ENCODE measurements at regions not wholly inside any gene's neighbourhood (a gene's known extent, or its start where the extent isn't known, plus 50 kb on each side); places are given as distances from the start of the nearest gene placed in this dataset.

DNA sequence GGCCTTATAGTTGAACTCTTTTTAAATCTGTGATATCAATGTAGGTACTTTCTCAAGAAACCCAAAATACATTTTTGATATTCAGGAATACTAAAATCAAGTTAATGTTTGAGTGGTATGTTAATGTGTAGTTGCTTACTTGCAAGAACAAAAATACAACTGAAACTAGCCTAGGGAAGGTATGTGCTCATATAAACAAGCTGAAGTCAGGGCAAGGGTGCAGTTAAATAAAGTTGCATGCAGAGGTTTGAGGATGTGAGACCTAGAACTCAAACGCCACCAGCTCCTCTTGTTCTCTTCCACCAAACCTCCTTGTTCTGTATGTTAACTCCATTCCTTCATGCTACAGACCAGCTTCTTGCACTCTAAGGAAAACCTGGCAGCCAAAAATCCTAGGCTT, 388.3 kb upstream of the SMIM21 start:
- ChIA-PET CTCF (no interaction called here), POLR2A (no interaction called here)
- Histone ChIP-seq H3K9me3 (ENCODE audit: control extremely low read depth in 1 of 5, control insufficient read depth in 4 of 5, insufficient read depth in 2 of 5, low read depth in 1 of 5, low read length in 4 of 5) (peaks cover 0 to 2% (median 0%) of the 10 kb centered on the region in 5 experiments), H3K27me3 (replicated peaks in 2 of 5; ENCODE audit: control insufficient read depth in 4 of 5, insufficient read depth in 5 of 5, low read length in 4 of 5) (no peaks in the 10 kb centered on the region), H3K36me3 (ENCODE audit: control insufficient read depth in 4 of 4, insufficient read depth in 4 of 4, low read length in 3 of 4) (no peaks in the 10 kb centered on the region), H3K27ac (ENCODE audit: insufficient read depth in 1 of 2, low read depth in 1 of 2, low read length in 2 of 2, poor library complexity in 1 of 2, severe bottlenecking in 2 of 2) (no peak overlapping the region), H3K4me1 (ENCODE audit: control extremely low read depth in 1 of 4, control insufficient read depth in 4 of 4, insufficient read depth in 4 of 4, low read length in 3 of 4) (no peaks in the 10 kb centered on the region), H3K4me3 (ENCODE audit: control insufficient read depth in 1 of 7, extremely low read depth in 1 of 7, insufficient read depth in 4 of 7, low read depth in 2 of 7, low read length in 6 of 7) (no peak overlapping the region)
- DNase-seq, result no peak
- whole genome bisulfite sequencing (ENCODE audit: insufficient coverage), result no CpG with 5 or more reads among the region's 1 CpG

DNA sequence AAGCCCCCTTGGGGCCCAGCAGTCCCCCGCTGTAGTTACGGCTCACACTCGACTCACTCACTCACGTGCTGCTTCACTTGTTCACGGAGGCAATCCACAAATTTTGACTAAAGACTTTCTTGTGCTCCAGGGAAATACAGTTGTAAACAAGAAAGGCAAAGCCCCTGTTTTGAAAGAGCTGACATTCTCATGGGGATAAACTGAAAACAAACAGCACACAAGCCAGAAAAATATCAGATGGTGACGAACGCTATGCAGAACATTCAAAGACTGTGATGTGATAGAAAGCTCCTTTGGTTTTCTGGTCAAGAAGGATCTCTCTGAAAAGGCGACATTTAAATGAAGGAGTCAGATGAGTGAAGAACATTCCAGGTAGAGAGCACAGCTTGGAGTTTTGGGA, 385.3 kb upstream of the SMIM21 start:
- CTCF ChIA-PET, result no interaction called here
- Histone ChIP-seq H3K27me3 (replicated peaks in 2 of 5; ENCODE audit: control insufficient read depth in 4 of 5, insufficient read depth in 5 of 5, low read length in 4 of 5) (peaks cover 0 to 6% (median 0%) of the 10 kb centered on the region in 5 experiments), H3K4me1 (ENCODE audit: control extremely low read depth in 1 of 4, control insufficient read depth in 4 of 4, insufficient read depth in 4 of 4, low read length in 3 of 4) (no peaks in the 10 kb centered on the region), H3K36me3 (ENCODE audit: control insufficient read depth in 4 of 4, insufficient read depth in 4 of 4, low read length in 3 of 4) (no peaks in the 10 kb centered on the region), H3K9me3 (ENCODE audit: control extremely low read depth in 1 of 5, control insufficient read depth in 4 of 5, insufficient read depth in 2 of 5, low read depth in 1 of 5, low read length in 4 of 5) (peaks cover 0 to 2% (median 0%) of the 10 kb centered on the region in 5 experiments), H3K4me3 (ENCODE audit: control insufficient read depth in 1 of 7, extremely low read depth in 1 of 7, insufficient read depth in 4 of 7, low read depth in 2 of 7, low read length in 6 of 7) (no peak overlapping the region), H3K27ac (ENCODE audit: insufficient read depth in 1 of 2, low read depth in 1 of 2, low read length in 2 of 2, poor library complexity in 1 of 2, severe bottlenecking in 2 of 2) (no peak overlapping the region)
- POLR2A ChIA-PET, result no interaction called here
- WGBS (ENCODE audit: insufficient coverage), result 90% methylated on average over 8 of the region's 8 CpGs
- DNase-seq, result no peak

DNA sequence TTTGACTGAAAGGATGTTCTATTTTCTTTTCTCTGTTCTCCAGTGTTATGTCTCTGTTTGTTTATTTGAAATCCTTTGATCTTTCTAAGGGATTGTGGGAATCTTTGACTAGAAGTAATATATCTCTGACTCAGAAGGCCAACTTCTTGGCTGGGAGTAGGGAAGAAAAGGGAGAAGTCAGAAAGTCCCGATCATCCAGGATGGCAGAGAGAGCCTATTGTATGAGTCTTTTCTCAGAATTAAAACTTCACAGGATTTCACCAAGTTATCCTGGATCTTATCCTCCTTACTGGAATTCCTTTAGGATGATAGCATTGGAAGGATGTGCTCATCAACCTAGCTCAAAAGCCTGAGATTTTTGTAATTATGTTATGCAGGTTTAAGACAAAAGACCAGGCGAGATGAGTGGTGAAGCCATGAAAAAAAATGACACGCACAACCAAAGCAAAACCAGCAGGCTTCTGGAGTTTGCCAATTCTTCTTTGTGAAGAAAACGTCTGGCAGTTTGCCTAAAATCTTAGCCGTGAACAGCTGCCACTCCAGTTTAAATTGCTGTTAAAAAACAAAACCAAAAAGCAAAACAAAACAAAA, 383.6 kb upstream of the SMIM21 start:
- Histone ChIP-seq H3K36me3 (ENCODE audit: control insufficient read depth in 4 of 4, insufficient read depth in 4 of 4, low read length in 3 of 4) (no peaks in the 10 kb centered on the region), H3K9me3 (ENCODE audit: control extremely low read depth in 1 of 5, control insufficient read depth in 4 of 5, insufficient read depth in 2 of 5, low read depth in 1 of 5, low read length in 4 of 5) (peaks cover 0 to under 1% (median 0%) of the 10 kb centered on the region in 5 experiments), H3K27ac (ENCODE audit: insufficient read depth in 1 of 2, low read depth in 1 of 2, low read length in 2 of 2, poor library complexity in 1 of 2, severe bottlenecking in 2 of 2) (no peak overlapping the region), H3K27me3 (replicated peaks in 2 of 5; ENCODE audit: control insufficient read depth in 4 of 5, insufficient read depth in 5 of 5, low read length in 4 of 5) (peaks cover 0 to 6% (median 0%) of the 10 kb centered on the region in 5 experiments), H3K4me3 (ENCODE audit: control insufficient read depth in 1 of 7, extremely low read depth in 1 of 7, insufficient read depth in 4 of 7, low read depth in 2 of 7, low read length in 6 of 7) (no peak overlapping the region), H3K4me1 (ENCODE audit: control extremely low read depth in 1 of 4, control insufficient read depth in 4 of 4, insufficient read depth in 4 of 4, low read length in 3 of 4) (no peaks in the 10 kb centered on the region)
- no peak for DNase-seq
- 88% methylated on average over 4 of the region's 5 CpGs for WGBS (ENCODE audit: insufficient coverage)
- POLR2A ChIA-PET, result no interaction called here
- CTCF ChIA-PET, result no interaction called here

DNA sequence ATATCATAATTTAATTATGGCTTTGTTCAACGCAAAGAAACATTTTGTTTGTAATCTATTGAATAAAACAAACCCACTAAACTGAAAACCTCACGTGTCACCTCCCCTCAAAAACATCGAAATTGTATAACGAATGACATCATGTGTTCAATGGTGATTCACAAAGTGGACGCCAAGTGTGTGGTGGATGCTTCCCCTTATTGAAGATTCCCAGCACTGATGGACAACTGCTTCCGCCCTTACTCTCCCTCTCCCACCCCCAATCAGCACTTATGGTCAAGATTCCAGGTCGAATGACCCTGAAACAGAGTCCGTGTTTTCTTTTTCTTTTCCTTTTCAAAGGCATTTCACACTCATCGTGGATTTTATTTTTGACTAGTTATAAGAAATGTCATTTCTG, 383.0 kb upstream of the SMIM21 start:
- 79% methylated on average over 4 of the region's 9 CpGs for WGBS (ENCODE audit: insufficient coverage)
- CTCF ChIA-PET, result interaction anchor here (0.8 kb wide), 1 partner anchor 444 kb away, joined by 3 read pairs; no protein-coding TSS in a partner anchor
- H3K4me3 ChIP-seq (ENCODE audit: control insufficient read depth in 1 of 7, extremely low read depth in 1 of 7, insufficient read depth in 4 of 7, low read depth in 2 of 7, low read length in 6 of 7), result no peak overlapping the region

DNA sequence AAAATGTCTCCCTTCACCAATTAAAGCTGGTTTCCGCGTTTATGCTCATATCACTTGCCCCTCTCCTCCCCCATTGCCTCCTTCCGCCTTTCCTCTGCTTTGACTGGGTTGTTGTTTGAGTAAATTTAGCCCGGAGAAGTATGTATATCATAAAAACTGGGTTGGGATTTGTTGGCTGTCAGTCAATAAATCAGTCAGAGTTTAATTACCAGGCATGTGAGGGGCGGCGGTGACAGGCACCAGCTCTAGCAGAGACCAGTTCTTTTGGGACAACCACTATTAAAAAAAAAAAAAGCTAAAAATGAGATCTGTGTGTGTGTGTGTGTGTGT, 382.4 kb upstream of the SMIM21 start:
- H3K4me3 ChIP-seq (ENCODE audit: control insufficient read depth in 1 of 7, extremely low read depth in 1 of 7, insufficient read depth in 4 of 7, low read depth in 2 of 7, low read length in 6 of 7), result no peak overlapping the region
- no peak for DNase-seq
- ChIA-PET POLR2A (no interaction called here), CTCF (interaction anchor here (0.8 kb wide), 1 partner anchor 445 kb away, joined by 3 read pairs; no protein-coding TSS in a partner anchor)
- no peak overlapping the region for H3K27ac ChIP-seq (ENCODE audit: insufficient read depth in 1 of 2, low read depth in 1 of 2, low read length in 2 of 2, poor library complexity in 1 of 2, severe bottlenecking in 2 of 2)
- no peaks in the 10 kb centered on the region for H3K4me1 ChIP-seq (ENCODE audit: control extremely low read depth in 1 of 4, control insufficient read depth in 4 of 4, insufficient read depth in 4 of 4, low read length in 3 of 4)
- H3K36me3 ChIP-seq (ENCODE audit: control insufficient read depth in 4 of 4, insufficient read depth in 4 of 4, low read length in 3 of 4), result no peaks in the 10 kb centered on the region
- 48% methylated on average over 2 of the region's 6 CpGs for WGBS (ENCODE audit: insufficient coverage)
- H3K27me3 ChIP-seq (replicated peaks in 2 of 5; ENCODE audit: control insufficient read depth in 4 of 5, insufficient read depth in 5 of 5, low read length in 4 of 5), result peaks cover 0 to 6% (median 0%) of the 10 kb centered on the region in 5 experiments
- no peaks in the 10 kb centered on the region for H3K9me3 ChIP-seq (ENCODE audit: control extremely low read depth in 1 of 5, control insufficient read depth in 4 of 5, insufficient read depth in 2 of 5, low read depth in 1 of 5, low read length in 4 of 5)

More for the DNA sequence above, 383.0 kb upstream of the SMIM21 start:
- Histone ChIP-seq H3K36me3 (ENCODE audit: control insufficient read depth in 4 of 4, insufficient read depth in 4 of 4, low read length in 3 of 4) (no peaks in the 10 kb centered on the region), H3K4me1 (ENCODE audit: control extremely low read depth in 1 of 4, control insufficient read depth in 4 of 4, insufficient read depth in 4 of 4, low read length in 3 of 4) (no peaks in the 10 kb centered on the region), H3K27me3 (replicated peaks in 2 of 5; ENCODE audit: control insufficient read depth in 4 of 5, insufficient read depth in 5 of 5, low read length in 4 of 5) (peaks cover 0 to 6% (median 0%) of the 10 kb centered on the region in 5 experiments), H3K9me3 (ENCODE audit: control extremely low read depth in 1 of 5, control insufficient read depth in 4 of 5, insufficient read depth in 2 of 5, low read depth in 1 of 5, low read length in 4 of 5) (no peaks in the 10 kb centered on the region), H3K27ac (ENCODE audit: insufficient read depth in 1 of 2, low read depth in 1 of 2, low read length in 2 of 2, poor library complexity in 1 of 2, severe bottlenecking in 2 of 2) (no peak overlapping the region)
- no peak for DNase-seq
- POLR2A ChIA-PET, result no interaction called here

DNA sequence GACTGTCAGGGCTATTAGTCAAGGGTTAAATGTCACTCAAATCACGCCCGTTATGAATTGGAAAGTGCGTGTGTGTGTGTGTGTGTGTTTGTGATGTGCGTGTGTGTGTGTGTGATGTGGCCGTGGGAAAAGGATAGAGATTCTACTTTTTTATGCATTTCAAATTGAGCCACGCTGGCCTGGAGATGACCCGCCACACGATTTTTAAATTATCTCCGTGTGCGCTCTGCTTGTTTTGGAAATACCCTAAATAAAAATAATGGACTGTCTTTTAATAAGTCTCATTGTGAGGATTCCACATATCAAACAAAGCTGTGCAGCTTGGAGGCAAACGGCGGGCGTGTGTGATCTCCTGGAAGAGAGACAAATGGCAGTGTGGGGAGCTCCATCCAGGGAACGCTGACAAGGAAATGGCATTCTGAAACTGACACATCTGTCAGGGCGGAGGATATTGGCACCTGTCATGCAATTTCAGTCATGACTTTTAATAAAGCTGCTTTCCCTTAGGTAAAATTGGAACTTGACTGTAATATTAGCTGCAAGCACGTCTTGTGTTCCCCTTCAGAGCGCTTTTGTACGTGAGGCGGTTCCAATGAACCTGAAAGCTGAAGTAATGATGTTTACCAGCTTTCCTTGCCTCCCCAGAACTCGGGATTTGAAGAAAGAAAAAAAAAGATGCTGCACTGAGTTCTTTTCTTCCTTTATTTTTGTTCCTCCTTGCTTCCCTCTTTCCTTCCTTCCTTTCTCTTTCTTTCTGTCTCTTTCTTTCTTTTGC, 381.8 kb upstream of the SMIM21 start:
- H3K4me1 ChIP-seq (ENCODE audit: control extremely low read depth in 1 of 4, control insufficient read depth in 4 of 4, insufficient read depth in 4 of 4, low read length in 3 of 4), result no peaks in the 10 kb centered on the region
- DNase-seq, result no peak
- H3K9me3 ChIP-seq (ENCODE audit: control extremely low read depth in 1 of 5, control insufficient read depth in 4 of 5, insufficient read depth in 2 of 5, low read depth in 1 of 5, low read length in 4 of 5), result no peaks in the 10 kb centered on the region
- H3K27ac ChIP-seq (ENCODE audit: insufficient read depth in 1 of 2, low read depth in 1 of 2, low read length in 2 of 2, poor library complexity in 1 of 2, severe bottlenecking in 2 of 2), result no peak overlapping the region
- H3K27me3 ChIP-seq (replicated peaks in 2 of 5; ENCODE audit: control insufficient read depth in 4 of 5, insufficient read depth in 5 of 5, low read length in 4 of 5), result peaks cover 0 to 6% (median 0%) of the 10 kb centered on the region in 5 experiments
- CTCF ChIA-PET, result no interaction called here
- H3K36me3 ChIP-seq (ENCODE audit: control insufficient read depth in 4 of 4, insufficient read depth in 4 of 4, low read length in 3 of 4), result no peaks in the 10 kb centered on the region
- H3K4me3 ChIP-seq (ENCODE audit: control insufficient read depth in 1 of 7, extremely low read depth in 1 of 7, insufficient read depth in 4 of 7, low read depth in 2 of 7, low read length in 6 of 7), result no peak overlapping the region
- WGBS (ENCODE audit: insufficient coverage), result 74% methylated on average over 15 of the region's 20 CpGs
- POLR2A ChIA-PET, result no interaction called here

DNA sequence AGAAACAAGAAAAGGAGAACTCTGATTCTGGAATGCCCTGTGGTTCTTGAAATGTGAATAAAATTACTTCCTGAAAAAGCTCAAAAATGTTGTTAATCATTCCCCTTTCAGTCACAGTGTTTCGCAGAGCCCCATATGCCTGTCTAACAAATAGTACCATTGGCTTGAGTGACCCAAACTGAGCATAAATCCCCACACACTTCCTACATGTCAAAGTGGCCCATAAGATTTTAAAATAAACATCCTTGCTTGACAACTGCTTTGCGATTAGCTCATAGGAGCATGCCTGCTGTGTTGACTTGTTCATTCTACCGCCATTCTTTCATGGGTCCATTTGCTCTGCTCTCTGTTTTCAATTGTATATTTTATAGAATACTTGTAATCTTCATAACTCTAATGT, 377.8 kb upstream of the SMIM21 start:
- DNase-seq, result no peak

More for the DNA sequence above, 377.8 kb upstream of the SMIM21 start:
- WGBS (ENCODE audit: insufficient coverage), result 20% methylated on average over 1 of the region's 3 CpGs
- POLR2A ChIA-PET, result no interaction called here
- Histone ChIP-seq H3K27ac (ENCODE audit: insufficient read depth in 1 of 2, low read depth in 1 of 2, low read length in 2 of 2, poor library complexity in 1 of 2, severe bottlenecking in 2 of 2) (no peak overlapping the region), H3K36me3 (ENCODE audit: control insufficient read depth in 4 of 4, insufficient read depth in 4 of 4, low read length in 3 of 4) (no peaks in the 10 kb centered on the region), H3K4me1 (ENCODE audit: control extremely low read depth in 1 of 4, control insufficient read depth in 4 of 4, insufficient read depth in 4 of 4, low read length in 3 of 4) (no peaks in the 10 kb centered on the region), H3K9me3 (ENCODE audit: control extremely low read depth in 1 of 5, control insufficient read depth in 4 of 5, insufficient read depth in 2 of 5, low read depth in 1 of 5, low read length in 4 of 5) (no peaks in the 10 kb centered on the region), H3K27me3 (replicated peaks in 2 of 5; ENCODE audit: control insufficient read depth in 4 of 5, insufficient read depth in 5 of 5, low read length in 4 of 5) (peaks cover 0 to 6% (median 0%) of the 10 kb centered on the region in 5 experiments), H3K4me3 (ENCODE audit: control insufficient read depth in 1 of 7, extremely low read depth in 1 of 7, insufficient read depth in 4 of 7, low read depth in 2 of 7, low read length in 6 of 7) (no peak overlapping the region)
- CTCF ChIA-PET, result no interaction called here

Measured in common myeloid progenitor, CD34-positive (primary cell).